ENCODE measurements at regions not wholly inside any gene's neighbourhood (a gene's known extent, or its start where the extent isn't known, plus 50 kb on each side); places are given as distances from the start of the nearest gene placed in this dataset.

GRCh38 chr14:85131226-85131922, 398.6 kb upstream of the FLRT2 start:
- no peak for TF ChIP-seq FOXM1 (IDR thresholded peaks at IDR 0.05; ENCODE audit: borderline replicate concordance)
- TF ChIP-seq SUZ12 (IDR thresholded peaks at IDR 0.05): no peak
- TF ChIP-seq SP1 (IDR thresholded peaks at IDR 0.05): no peak
- TF ChIP-seq ELF4 (IDR thresholded peaks at IDR 0.05): no peak
